ENCODE measurements at regions not wholly inside any gene's neighbourhood (a gene's known extent, or its start where the extent isn't known, plus 50 kb on each side); places are given as distances from the start of the nearest gene placed in this dataset.

DNA sequence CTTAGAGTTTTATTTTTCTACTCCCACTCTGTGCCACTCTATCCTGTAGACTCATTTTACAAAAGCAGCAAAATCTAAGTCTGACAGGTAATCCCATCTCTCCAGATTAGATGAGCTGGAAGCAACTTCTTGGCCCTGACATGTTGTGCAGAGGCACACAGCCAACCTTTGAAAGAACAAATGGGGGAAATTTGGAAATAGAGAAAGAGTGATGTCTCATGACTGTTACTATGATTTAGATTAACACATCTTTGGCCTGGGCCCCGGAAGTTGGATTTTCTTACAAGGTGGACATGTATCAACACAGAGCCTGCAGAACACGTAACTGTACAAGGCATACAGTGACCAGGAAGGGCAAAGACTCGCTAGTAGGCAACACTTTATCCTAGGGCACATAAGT is 227.7 kb downstream of the MYLK4 start:
- Mint-ChIP-seq H3K9me3 (peaks cover 40% of the 10 kb centered on the region), H3K4me3 (ENCODE audit: low read depth) (no peak overlapping the region), H3K27ac (no peak overlapping the region), H3K36me3 (ENCODE audit: low read depth) (peaks cover 6% of the 10 kb centered on the region), H3K27me3 (ENCODE audit: low read depth) (peaks cover 33% of the 10 kb centered on the region), H3K4me1 (ENCODE audit: low read depth) (peaks cover 12% of the 10 kb centered on the region)
- intact Hi-C loops (cut with micrococcal nuclease): no loop called here
- no peak for DNase-seq (ENCODE audit: low spot score)

DNA sequence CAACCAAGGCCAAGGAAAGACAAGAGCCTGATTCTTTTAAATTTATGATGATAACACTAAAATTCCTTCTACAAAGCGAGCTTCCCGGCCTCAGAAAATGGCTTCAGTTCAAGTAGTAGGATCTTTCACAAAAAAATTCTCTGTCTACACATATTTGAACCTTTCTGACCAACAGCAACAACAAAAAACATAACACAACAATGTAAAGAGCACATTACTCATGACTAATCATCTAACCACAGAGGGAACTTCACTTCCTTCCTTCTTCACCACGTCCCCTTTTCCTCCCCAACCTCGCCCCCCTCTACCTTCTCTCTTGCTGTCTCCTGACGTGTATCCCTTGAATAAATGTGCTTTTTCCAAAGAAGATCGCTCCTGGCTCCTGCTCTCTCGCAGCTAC is 228.2 kb downstream of the MYLK4 start:
- Mint-ChIP-seq H3K9me3 (peaks cover 40% of the 10 kb centered on the region), H3K4me1 (ENCODE audit: low read depth) (peaks cover 12% of the 10 kb centered on the region), H3K27ac (no peak overlapping the region), H3K36me3 (ENCODE audit: low read depth) (peaks cover 6% of the 10 kb centered on the region), H3K4me3 (ENCODE audit: low read depth) (no peak overlapping the region), H3K27me3 (ENCODE audit: low read depth) (peaks cover 31% of the 10 kb centered on the region)
- intact Hi-C loops (cut with micrococcal nuclease): no loop called here
- DNase-seq (ENCODE audit: low spot score): no peak

DNA sequence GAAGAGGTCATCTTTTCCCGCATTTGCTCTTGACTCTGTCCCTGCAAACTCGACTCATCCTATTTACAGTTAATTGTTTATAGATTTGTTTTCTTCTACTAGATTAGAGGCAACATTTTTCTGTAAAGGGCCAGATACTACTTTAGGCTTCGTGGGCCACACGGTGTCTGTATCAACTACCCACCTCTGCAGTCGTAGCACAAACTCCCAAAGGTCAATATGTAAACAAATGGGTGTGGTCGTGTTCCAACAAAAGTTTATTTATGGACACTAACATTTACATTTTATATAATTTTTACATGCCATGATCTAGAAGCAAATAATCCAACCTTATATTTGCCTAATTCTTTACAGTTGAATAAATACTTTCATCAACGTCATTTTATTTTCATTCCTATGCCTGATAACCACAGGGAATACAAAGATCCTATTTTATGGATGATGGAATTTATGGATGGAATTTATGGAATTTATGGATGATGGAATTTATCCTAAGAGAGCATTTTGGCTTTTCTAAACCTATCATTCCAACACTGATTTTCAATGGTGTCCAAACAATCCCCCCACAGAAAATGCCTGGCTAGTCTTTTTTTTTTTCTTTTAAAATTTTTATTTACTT is 232.8 kb downstream of the MYLK4 start:
- no peak overlapping the region for H3K27ac Mint-ChIP-seq
- no peak for DNase-seq (ENCODE audit: low spot score)
- H3K4me3 Mint-ChIP-seq (ENCODE audit: low read depth): no peak overlapping the region
- intact Hi-C loops (cut with micrococcal nuclease): no loop called here
- peaks cover 11% of the 10 kb centered on the region for H3K4me1 Mint-ChIP-seq (ENCODE audit: low read depth)
- peaks cover 29% of the 10 kb centered on the region for H3K27me3 Mint-ChIP-seq (ENCODE audit: low read depth)
- H3K9me3 Mint-ChIP-seq: peaks cover 22% of the 10 kb centered on the region
- peaks cover 3% of the 10 kb centered on the region for H3K36me3 Mint-ChIP-seq (ENCODE audit: low read depth)

DNA sequence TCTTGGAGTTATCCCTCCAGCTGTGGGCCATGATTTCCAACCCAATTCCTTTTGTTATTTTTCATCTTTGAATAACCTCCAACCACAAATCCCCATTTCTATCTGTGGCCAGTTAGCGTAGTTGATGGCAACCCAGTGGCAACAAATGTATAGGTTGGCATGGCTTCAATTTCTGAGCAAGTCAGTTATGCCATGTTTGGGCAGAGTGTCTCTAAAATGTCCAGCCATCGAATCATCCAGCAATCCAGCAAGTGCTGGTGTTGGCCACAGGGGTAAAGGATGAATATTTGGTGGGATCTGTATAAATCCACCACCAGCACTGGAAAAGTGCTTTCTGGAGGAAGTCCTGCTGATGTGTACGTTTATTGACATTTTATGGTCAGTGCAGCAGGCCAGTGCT is 233.3 kb downstream of the MYLK4 start:
- intact Hi-C loops (cut with micrococcal nuclease): no loop called here
- Mint-ChIP-seq H3K27ac (no peak overlapping the region), H3K27me3 (ENCODE audit: low read depth) (peaks cover 26% of the 10 kb centered on the region), H3K4me3 (ENCODE audit: low read depth) (no peak overlapping the region), H3K36me3 (ENCODE audit: low read depth) (peaks cover 3% of the 10 kb centered on the region), H3K9me3 (peaks cover 17% of the 10 kb centered on the region), H3K4me1 (ENCODE audit: low read depth) (peaks cover 5% of the 10 kb centered on the region)
- no peak for DNase-seq (ENCODE audit: low spot score)

DNA sequence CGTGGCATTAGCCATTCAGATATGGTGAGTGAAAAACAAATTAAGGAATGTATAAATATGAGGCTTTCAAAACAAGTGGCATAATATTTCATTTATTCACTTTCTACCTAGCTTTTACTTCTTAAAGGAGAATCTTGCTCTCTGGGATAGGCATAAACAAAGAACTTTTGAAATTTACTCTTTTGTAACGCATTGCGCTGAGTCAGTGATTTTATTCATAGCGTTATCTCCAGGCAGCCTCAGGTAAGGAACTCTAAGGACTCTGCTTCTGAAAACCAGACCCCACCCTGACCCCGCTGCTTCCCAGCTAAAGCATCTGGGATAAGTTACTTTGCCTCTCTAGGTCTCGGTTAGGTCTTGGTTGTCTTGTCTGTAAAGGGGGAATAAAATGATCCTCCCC is 234.7 kb downstream of the MYLK4 start:
- Mint-ChIP-seq H3K9me3 (peaks cover 13% of the 10 kb centered on the region), H3K27ac (no peak overlapping the region), H3K27me3 (ENCODE audit: low read depth) (peaks cover 25% of the 10 kb centered on the region), H3K4me3 (ENCODE audit: low read depth) (no peak overlapping the region), H3K4me1 (ENCODE audit: low read depth) (no peaks in the 10 kb centered on the region), H3K36me3 (ENCODE audit: low read depth) (no peaks in the 10 kb centered on the region)
- intact Hi-C loops (cut with micrococcal nuclease): no loop called here
- DNase-seq (ENCODE audit: low spot score): no peak

DNA sequence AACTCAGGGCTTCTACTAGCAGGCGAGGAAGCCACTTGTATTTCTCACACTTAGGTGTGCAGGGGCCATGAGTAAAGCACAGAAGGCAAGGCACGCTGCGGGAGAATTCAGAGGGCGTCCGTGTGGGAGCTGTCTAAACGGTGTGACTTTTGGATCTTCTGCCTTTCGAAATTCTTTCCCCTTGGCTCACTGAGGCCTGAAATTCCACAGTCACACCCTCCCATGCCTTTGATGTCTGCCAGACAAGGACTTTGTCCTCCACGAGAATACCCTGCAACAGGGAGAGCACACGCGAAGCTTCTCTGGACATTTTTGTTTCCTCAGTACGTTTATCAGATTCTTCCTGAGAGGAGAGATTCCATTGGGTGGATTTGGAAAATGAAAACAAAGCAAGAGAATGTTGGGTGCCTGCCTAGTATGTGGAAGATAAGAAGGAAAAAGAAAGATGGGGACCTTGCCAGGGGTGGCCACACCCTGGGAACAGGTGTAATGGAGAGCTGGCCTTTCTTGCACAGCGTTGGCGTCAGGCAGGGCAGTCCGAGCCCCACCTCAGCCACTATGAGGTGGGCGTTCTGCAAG is 235.7 kb downstream of the MYLK4 start:
- Mint-ChIP-seq H3K27ac (no peak overlapping the region), H3K4me1 (ENCODE audit: low read depth) (no peaks in the 10 kb centered on the region), H3K27me3 (ENCODE audit: low read depth) (peaks cover 24% of the 10 kb centered on the region), H3K36me3 (ENCODE audit: low read depth) (no peaks in the 10 kb centered on the region), H3K4me3 (ENCODE audit: low read depth) (no peak overlapping the region), H3K9me3 (peaks cover 5% of the 10 kb centered on the region)
- no peak for DNase-seq (ENCODE audit: low spot score)
- intact Hi-C loops (cut with micrococcal nuclease): no loop called here

DNA sequence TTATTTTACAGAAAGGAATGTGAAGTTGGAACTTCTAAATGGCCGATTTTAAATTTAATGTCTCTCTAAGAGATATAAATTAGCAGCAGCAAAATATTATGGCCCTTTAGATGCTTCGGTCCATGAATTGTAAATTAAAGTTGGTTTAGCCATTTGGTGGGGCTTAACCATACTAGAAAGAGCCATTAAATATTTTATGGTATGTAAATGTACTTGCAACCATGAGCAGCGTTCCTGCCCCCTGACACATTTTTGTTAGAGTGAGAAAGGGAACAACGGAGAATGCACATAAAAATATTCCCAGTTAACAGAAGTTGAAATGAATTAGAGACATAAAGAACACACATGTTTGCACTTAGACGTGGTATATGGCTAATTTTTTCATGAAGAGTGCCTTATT is 237.9 kb downstream of the MYLK4 start:
- intact Hi-C loops (cut with micrococcal nuclease): no loop called here
- H3K4me1 Mint-ChIP-seq (ENCODE audit: low read depth): no peaks in the 10 kb centered on the region

DNA sequence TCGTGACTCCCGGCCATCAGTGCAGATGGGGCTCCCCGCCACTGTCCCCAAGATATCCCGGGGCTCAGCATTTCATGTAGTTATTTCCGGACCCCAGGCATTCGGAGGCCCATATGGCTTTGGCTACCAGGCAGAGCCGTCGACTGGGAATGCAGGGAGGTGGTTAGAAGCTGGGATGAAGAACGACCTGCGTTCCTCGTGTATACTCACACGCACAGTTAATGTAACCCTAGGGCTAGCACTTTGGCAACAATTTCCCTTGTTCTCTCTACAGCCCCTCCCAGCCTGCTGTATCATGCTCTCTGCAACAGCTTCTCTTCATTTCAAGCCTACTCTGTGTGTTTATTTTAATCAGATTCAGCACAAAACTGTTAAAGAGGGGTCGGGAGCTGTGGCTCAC is 240.4 kb downstream of the MYLK4 start:
- peaks cover 46% of the 10 kb centered on the region for H3K27me3 Mint-ChIP-seq (ENCODE audit: low read depth)
- H3K36me3 Mint-ChIP-seq (ENCODE audit: low read depth): no peaks in the 10 kb centered on the region
- intact Hi-C loops (cut with micrococcal nuclease): no loop called here
- H3K4me3 Mint-ChIP-seq (ENCODE audit: low read depth): no peak overlapping the region
- H3K9me3 Mint-ChIP-seq: no peaks in the 10 kb centered on the region
- no peak overlapping the region for H3K27ac Mint-ChIP-seq
- DNase-seq (ENCODE audit: low spot score): no peak
- H3K4me1 Mint-ChIP-seq (ENCODE audit: low read depth): no peaks in the 10 kb centered on the region

More for the DNA sequence above, 237.9 kb downstream of the MYLK4 start:
- Mint-ChIP-seq H3K27ac (no peak overlapping the region), H3K9me3 (no peaks in the 10 kb centered on the region), H3K36me3 (ENCODE audit: low read depth) (no peaks in the 10 kb centered on the region), H3K4me3 (ENCODE audit: low read depth) (no peak overlapping the region), H3K27me3 (ENCODE audit: low read depth) (peaks cover 32% of the 10 kb centered on the region)
- no peak for DNase-seq (ENCODE audit: low spot score)

DNA sequence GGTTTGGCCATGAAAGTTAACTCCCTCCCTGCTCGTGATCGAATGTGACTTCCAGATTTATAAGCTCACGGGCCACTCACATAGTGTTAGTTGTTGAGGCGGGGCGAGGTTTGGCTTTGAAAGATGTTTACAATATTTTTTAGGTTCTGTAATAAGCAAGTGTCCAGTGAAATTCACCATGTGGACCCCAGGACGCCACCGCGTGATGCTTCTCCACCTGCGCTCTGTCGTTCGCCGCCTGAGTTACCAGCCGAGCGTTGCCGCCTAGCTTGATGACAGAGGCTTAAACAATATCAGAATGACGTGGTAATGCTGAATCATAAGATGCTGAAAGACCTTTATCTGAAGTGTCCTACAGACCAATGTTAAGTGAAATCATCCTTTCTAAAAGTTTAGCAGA is 241.0 kb downstream of the MYLK4 start:
- DNase-seq (ENCODE audit: low spot score): no peak
- H3K9me3 Mint-ChIP-seq: no peaks in the 10 kb centered on the region
- peaks cover 49% of the 10 kb centered on the region for H3K27me3 Mint-ChIP-seq (ENCODE audit: low read depth)
- H3K4me3 Mint-ChIP-seq (ENCODE audit: low read depth): no peak overlapping the region
- no peaks in the 10 kb centered on the region for H3K36me3 Mint-ChIP-seq (ENCODE audit: low read depth)
- no peaks in the 10 kb centered on the region for H3K4me1 Mint-ChIP-seq (ENCODE audit: low read depth)
- H3K27ac Mint-ChIP-seq: no peak overlapping the region
- intact Hi-C loops (cut with micrococcal nuclease): no loop called here

DNA sequence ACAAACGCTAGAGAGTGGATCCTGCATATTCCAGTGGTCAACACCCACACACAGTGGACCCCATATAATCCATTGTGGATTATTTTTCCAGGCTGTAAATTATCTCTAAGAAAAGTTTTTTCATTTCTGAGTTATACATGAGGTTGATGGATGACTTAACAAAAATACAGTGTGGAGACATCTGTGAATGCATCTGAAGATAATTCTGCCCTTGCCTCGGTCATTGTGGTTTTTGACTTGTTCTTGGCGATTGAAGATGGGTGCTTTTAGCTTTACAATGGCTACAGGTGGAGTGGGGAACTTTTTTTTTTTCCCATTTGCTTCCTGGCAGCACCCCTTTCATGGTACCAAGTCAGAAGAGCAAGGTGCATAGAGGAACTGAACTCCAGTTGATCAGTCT is 242.7 kb downstream of the MYLK4 start:
- H3K4me3 Mint-ChIP-seq (ENCODE audit: low read depth): no peak overlapping the region
- intact Hi-C loops (cut with micrococcal nuclease): no loop called here
- no peaks in the 10 kb centered on the region for H3K36me3 Mint-ChIP-seq (ENCODE audit: low read depth)
- no peaks in the 10 kb centered on the region for H3K9me3 Mint-ChIP-seq
- no peak overlapping the region for H3K27ac Mint-ChIP-seq
- DNase-seq (ENCODE audit: low spot score): no peak
- H3K27me3 Mint-ChIP-seq (ENCODE audit: low read depth): peaks cover 46% of the 10 kb centered on the region
- no peaks in the 10 kb centered on the region for H3K4me1 Mint-ChIP-seq (ENCODE audit: low read depth)

DNA sequence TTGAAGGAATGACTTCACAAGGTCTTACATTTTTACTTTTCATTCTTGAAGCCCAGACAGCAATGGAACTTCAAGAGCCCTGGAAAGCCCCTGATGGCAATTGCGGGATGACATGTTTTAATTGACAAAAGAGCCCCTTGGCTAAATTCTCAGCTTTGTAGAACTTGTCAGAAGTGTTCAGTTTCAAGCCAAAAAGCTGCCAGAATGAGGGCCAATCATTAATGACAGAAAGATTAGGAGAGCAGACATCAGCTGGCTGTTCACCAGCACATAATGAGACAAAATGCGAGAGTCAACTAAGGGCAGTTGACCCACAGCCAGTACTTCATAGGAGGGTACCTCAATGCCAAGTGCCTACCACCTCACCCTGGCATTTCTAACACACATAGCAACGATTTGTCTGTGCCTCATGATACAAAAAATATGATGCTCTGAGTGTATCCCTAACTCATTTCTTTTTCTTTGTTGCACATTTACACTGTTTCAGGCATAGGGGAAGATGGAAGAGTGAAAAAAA is 243.1 kb downstream of the MYLK4 start:
- Mint-ChIP-seq H3K4me1 (ENCODE audit: low read depth) (no peaks in the 10 kb centered on the region), H3K4me3 (ENCODE audit: low read depth) (no peak overlapping the region), H3K9me3 (no peaks in the 10 kb centered on the region), H3K27me3 (ENCODE audit: low read depth) (peaks cover 48% of the 10 kb centered on the region), H3K27ac (no peak overlapping the region), H3K36me3 (ENCODE audit: low read depth) (no peaks in the 10 kb centered on the region)
- intact Hi-C loops (cut with micrococcal nuclease): no loop called here
- no peak for DNase-seq (ENCODE audit: low spot score)

DNA sequence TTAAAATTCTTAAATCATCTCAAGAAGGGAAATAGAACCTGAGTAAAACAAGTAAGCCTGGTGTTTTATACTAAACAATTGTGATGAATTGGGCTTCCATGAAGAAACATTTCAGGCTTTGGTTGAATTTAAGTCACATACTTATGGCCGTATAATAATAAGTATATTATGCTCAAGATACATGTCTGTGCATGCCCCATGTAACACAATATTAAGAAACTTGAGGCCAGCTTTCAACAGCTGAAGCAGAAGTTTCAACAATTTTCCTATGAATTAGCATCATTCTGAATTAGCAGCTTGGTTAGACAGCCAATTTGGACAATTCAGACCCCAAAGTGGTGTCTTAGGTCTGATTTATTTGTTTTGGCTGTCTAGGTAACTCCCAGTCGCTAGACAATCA is 243.7 kb downstream of the MYLK4 start:
- peaks cover 52% of the 10 kb centered on the region for H3K27me3 Mint-ChIP-seq (ENCODE audit: low read depth)
- intact Hi-C loops (cut with micrococcal nuclease): no loop called here
- no peaks in the 10 kb centered on the region for H3K4me1 Mint-ChIP-seq (ENCODE audit: low read depth)
- no peak overlapping the region for H3K27ac Mint-ChIP-seq
- no peaks in the 10 kb centered on the region for H3K36me3 Mint-ChIP-seq (ENCODE audit: low read depth)
- H3K9me3 Mint-ChIP-seq: no peaks in the 10 kb centered on the region
- no peak overlapping the region for H3K4me3 Mint-ChIP-seq (ENCODE audit: low read depth)
- no peak for DNase-seq (ENCODE audit: low spot score)

DNA sequence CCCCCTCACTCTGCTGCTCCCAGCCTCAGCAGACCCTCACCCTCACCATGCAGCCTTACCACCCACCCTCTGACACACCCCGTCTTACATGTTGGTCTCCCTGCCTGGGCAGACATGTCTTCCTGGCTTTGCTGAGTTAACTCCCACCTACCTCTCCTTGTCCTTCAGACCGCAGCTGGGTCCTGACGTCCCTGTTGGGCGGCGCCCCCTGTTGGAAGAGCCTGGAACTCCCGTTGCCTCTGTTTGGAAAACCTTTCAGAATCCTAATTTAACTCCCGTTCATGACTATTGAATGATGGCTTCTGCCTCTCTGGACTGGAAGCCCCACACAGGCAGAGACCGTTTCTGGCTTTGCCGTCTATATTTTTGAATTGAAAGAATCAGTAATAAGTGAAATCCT is 245.1 kb downstream of the MYLK4 start:
- intact Hi-C loops (cut with micrococcal nuclease): no loop called here
- no peak overlapping the region for H3K4me3 Mint-ChIP-seq (ENCODE audit: low read depth)
- H3K9me3 Mint-ChIP-seq: no peaks in the 10 kb centered on the region
- H3K4me1 Mint-ChIP-seq (ENCODE audit: low read depth): no peaks in the 10 kb centered on the region
- peaks cover 48% of the 10 kb centered on the region for H3K27me3 Mint-ChIP-seq (ENCODE audit: low read depth)
- no peaks in the 10 kb centered on the region for H3K36me3 Mint-ChIP-seq (ENCODE audit: low read depth)
- DNase-seq (ENCODE audit: low spot score): no peak
- H3K27ac Mint-ChIP-seq: no peak overlapping the region
